Activated naive CD4-positive, alpha-beta T cell treated with anti-CD3 and anti-CD28 coated beads, Interleukin-2, amount 10 ng/mL, durations not matched to agents 7 days and 5 days (primary cell): ENCODE measurements at regions not wholly inside any gene's neighbourhood (a gene's known extent, or its start where the extent isn't known, plus 50 kb on each side); places are given as distances from the start of the nearest gene placed in this dataset.
"Not testable (repeated sequence)": the region's sequence is repeated elsewhere in the genome, so short reads cannot be mapped to it uniquely, and the experiment has no call there.

ENCODE experiments used
- CTCF ChIA-PET: fragments of 350-600 bp; sonication (Branson Sonifier 250); formaldehyde crosslinking; loops from one replicate; lab custom pipeline; 2021; ENCODE audit warnings: antibody characterized with exemption; lab: Charles Lee
- DNase-seq: peaks from one replicate; pipeline ENCODE4 v3.0.0-alpha.2; 2020
- H3K27ac Mint-ChIP-seq: one replicate; pipeline ENCODE4 v1.8.0; 2021; ENCODE audit warnings: mild to moderate bottlenecking, moderate library complexity, mixed read lengths
- H3K27me3 Mint-ChIP-seq: one replicate; pipeline ENCODE4 v1.8.0; 2021; ENCODE audit warnings: mild to moderate bottlenecking, mixed read lengths
- H3K36me3 Mint-ChIP-seq: one replicate; pipeline ENCODE4 v1.8.0; 2021; ENCODE audit warnings: mixed read lengths
- H3K4me1 Mint-ChIP-seq: one replicate; pipeline ENCODE4 v1.8.0; 2021; ENCODE audit warnings: mixed read lengths
- H3K4me3 Mint-ChIP-seq: one replicate; pipeline ENCODE4 v1.8.0; 2021; ENCODE audit warnings: mild to moderate bottlenecking, moderate library complexity, mixed read lengths
- H3K9me3 Mint-ChIP-seq: one replicate; pipeline ENCODE4 v1.8.0; 2021; ENCODE audit warnings: mixed read lengths

DNA sequence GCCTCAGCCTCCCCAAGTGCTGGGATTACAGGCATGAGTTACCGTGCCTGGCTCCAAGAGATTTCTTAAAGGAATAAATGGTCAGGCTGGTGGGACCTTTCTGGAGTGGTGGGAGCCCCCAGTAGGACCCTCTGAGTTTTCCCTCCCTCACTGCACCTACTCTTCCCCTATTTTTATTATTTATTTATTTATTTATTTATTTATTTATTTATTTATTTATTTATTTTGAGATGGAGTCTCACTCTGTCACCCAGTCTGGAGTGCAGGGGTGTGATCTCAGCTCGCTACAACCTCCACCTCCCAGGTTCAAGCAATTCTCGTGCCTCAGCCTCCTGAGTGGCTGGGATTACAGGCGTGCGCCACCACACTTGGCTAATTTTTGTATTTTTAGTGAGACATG lies 678.2 kb downstream of the TYW1 start:
- not testable (repeated sequence) for H3K4me3 Mint-ChIP-seq
- H3K9me3 Mint-ChIP-seq, result peaks cover 42% of the 10 kb centered on the region

GRCh38 chr7:67675971-67676370 lies 679.3 kb downstream of the TYW1 start:
- Mint-ChIP-seq H3K27me3 (no peaks in the 10 kb centered on the region), H3K27ac (no peak overlapping the region), H3K36me3 (no peaks in the 10 kb centered on the region), H3K4me3 (no peak overlapping the region), H3K4me1 (no peaks in the 10 kb centered on the region), H3K9me3 (peaks cover 49% of the 10 kb centered on the region)
- CTCF ChIA-PET, result no interaction called here
- no peak for DNase-seq

More for the DNA sequence above, 678.2 kb downstream of the TYW1 start:
- CTCF ChIA-PET, H3K36me3 Mint-ChIP-seq, H3K4me1 Mint-ChIP-seq, H3K27ac Mint-ChIP-seq, H3K27me3 Mint-ChIP-seq, DNase-seq: not testable (repeated sequence)

DNA sequence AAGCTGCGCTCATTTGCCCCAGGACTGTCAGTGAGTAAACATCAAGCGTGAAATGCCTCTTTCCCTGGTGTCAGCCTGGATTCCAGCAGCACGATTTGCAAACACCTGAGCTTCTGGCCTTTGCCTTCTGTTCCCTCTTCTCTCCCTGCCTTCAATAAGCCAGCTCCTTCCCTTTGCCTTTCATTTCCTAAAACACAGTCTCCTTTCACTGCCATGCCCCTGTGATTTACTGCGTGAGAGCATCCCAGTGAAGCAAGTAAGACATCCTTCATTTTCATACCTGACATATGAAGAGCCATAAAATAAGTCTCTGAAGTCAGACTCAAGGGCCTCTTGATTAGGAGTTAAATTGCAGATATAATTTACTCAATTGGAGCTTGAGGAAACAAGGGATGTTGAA lies 681.8 kb downstream of the TYW1 start:
- no peak for DNase-seq
- CTCF ChIA-PET, result no interaction called here

GRCh38 chr7:67683628-67684027 lies 687.0 kb downstream of the TYW1 start:
- Mint-ChIP-seq H3K4me1 (no peaks in the 10 kb centered on the region), H3K4me3 (no peak overlapping the region), H3K9me3 (peaks cover 23% of the 10 kb centered on the region), H3K36me3 (no peaks in the 10 kb centered on the region), H3K27me3 (no peaks in the 10 kb centered on the region), H3K27ac (no peak overlapping the region)
- CTCF ChIA-PET, result no interaction called here
- DNase-seq, result no peak

More for the DNA sequence above, 681.8 kb downstream of the TYW1 start:
- H3K9me3 Mint-ChIP-seq, result peaks cover 39% of the 10 kb centered on the region
- no peaks in the 10 kb centered on the region for H3K4me1 Mint-ChIP-seq
- no peaks in the 10 kb centered on the region for H3K27me3 Mint-ChIP-seq
- H3K27ac Mint-ChIP-seq, result no peak overlapping the region
- no peaks in the 10 kb centered on the region for H3K36me3 Mint-ChIP-seq
- no peak overlapping the region for H3K4me3 Mint-ChIP-seq

- no peak for DNase-seq
- H3K36me3 Mint-ChIP-seq, result no peaks in the 10 kb centered on the region
- CTCF ChIA-PET, result no interaction called here
- no peak overlapping the region for H3K4me3 Mint-ChIP-seq
- no peak overlapping the region for H3K27ac Mint-ChIP-seq
- peaks cover 21% of the 10 kb centered on the region for H3K9me3 Mint-ChIP-seq
- no peaks in the 10 kb centered on the region for H3K4me1 Mint-ChIP-seq
- H3K27me3 Mint-ChIP-seq, result no peaks in the 10 kb centered on the region
Observed at GRCh38 chr7:67690700-67691099, 694.1 kb downstream of the TYW1 start.

- peaks cover 28% of the 10 kb centered on the region for H3K9me3 Mint-ChIP-seq
- no peaks in the 10 kb centered on the region for H3K36me3 Mint-ChIP-seq
- H3K4me1 Mint-ChIP-seq, result no peaks in the 10 kb centered on the region
- no peak for DNase-seq
- H3K27me3 Mint-ChIP-seq, result no peaks in the 10 kb centered on the region
- H3K27ac Mint-ChIP-seq, result no peak overlapping the region
- CTCF ChIA-PET, result no interaction called here
- H3K4me3 Mint-ChIP-seq, result no peak overlapping the region
Observed at GRCh38 chr7:67692425-67692824, 695.8 kb downstream of the TYW1 start.

- H3K4me1 Mint-ChIP-seq, result no peaks in the 10 kb centered on the region
Observed at GRCh38 chr7:67696124-67696523, 699.5 kb downstream of the TYW1 start.

DNA sequence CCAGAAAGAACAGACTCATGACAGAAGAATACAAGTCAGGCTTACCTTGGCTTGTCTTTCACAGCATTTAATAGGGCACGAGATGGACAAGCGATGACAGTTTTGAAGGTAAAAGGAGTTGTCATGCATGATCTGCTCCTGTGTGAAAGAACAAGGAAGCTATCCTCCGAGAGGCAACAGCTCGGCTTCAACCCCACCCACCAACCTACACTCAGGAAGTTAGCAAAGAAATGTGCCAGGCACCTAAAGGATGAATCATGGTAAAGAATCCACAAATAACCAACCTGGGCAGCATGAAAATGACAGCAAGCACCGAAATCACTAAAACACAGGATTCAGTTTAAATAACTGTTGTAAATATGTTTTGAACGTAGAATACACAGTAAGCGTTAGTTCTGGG lies 700.2 kb downstream of the TYW1 start:
- H3K4me1 Mint-ChIP-seq, result no peaks in the 10 kb centered on the region
- no peak overlapping the region for H3K27ac Mint-ChIP-seq
- no peaks in the 10 kb centered on the region for H3K36me3 Mint-ChIP-seq
- no peak overlapping the region for H3K4me3 Mint-ChIP-seq
- CTCF ChIA-PET, result interaction anchor here (1.6 kb wide), 1 partner anchor 72 kb away, joined by 3 read pairs; no protein-coding TSS in a partner anchor
- H3K27me3 Mint-ChIP-seq, result no peaks in the 10 kb centered on the region
- DNase-seq, result no peak
- peaks cover 38% of the 10 kb centered on the region for H3K9me3 Mint-ChIP-seq

More at GRCh38 chr7:67696124-67696523, 699.5 kb downstream of the TYW1 start:
- CTCF ChIA-PET, result no interaction called here
- Mint-ChIP-seq H3K4me3 (no peak overlapping the region), H3K36me3 (no peaks in the 10 kb centered on the region), H3K9me3 (peaks cover 40% of the 10 kb centered on the region), H3K27me3 (no peaks in the 10 kb centered on the region), H3K27ac (no peak overlapping the region)
- no peak for DNase-seq

DNA sequence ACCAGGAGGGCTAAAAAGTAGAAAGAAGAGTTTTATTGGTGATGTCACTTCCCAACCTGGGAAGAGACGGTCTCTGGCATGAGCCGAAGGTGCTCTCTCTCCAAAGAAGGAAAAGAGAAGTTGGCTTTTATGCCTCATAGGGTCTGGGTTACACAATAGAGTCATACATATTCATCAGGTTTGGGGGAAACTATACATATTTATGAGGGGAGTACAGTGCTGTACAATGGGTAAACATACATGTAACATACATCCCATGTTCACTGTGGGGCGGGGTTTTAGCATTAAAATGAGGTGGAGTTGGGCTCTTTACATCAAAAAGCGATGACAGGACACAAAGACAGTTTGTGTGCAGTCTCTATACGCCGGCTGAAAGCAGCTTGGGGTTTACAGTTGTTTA lies 701.7 kb downstream of the TYW1 start:
- Mint-ChIP-seq H3K27ac (no peak overlapping the region), H3K4me3 (no peak overlapping the region), H3K4me1 (no peaks in the 10 kb centered on the region), H3K27me3 (no peaks in the 10 kb centered on the region), H3K9me3 (peaks cover 42% of the 10 kb centered on the region), H3K36me3 (no peaks in the 10 kb centered on the region)
- DNase-seq, result no peak
- CTCF ChIA-PET, result no interaction called here

DNA sequence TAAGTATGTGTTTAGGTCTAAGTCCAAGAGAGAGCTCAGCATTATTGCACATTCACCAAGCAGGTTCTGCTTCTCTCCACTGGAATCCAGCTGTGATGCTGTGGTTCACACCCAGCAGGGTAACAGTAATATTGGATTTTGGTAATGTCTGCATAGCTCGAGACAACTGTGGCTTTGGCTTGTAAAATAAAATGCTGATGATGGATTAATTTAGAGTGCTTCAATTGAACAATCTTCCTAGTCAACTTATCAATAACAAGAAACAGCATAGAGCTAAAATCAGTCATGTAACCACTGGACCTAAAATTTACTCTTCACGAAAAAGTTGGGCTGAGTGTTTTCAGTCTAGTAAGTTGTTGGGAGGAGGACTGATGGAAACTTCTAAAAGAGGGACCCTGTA lies 709.2 kb downstream of the TYW1 start:
- CTCF ChIA-PET, result no interaction called here
- Mint-ChIP-seq H3K4me1 (no peaks in the 10 kb centered on the region), H3K9me3 (peaks cover 25% of the 10 kb centered on the region), H3K4me3 (no peak overlapping the region), H3K36me3 (no peaks in the 10 kb centered on the region), H3K27me3 (no peaks in the 10 kb centered on the region), H3K27ac (no peak overlapping the region)
- DNase-seq, result no peak

GRCh38 chr7:67711706-67712105 lies 715.1 kb downstream of the TYW1 start:
- no peak for DNase-seq
- Mint-ChIP-seq H3K27me3 (no peaks in the 10 kb centered on the region), H3K36me3 (no peaks in the 10 kb centered on the region), H3K4me3 (no peak overlapping the region), H3K9me3 (peaks cover 29% of the 10 kb centered on the region), H3K4me1 (no peaks in the 10 kb centered on the region), H3K27ac (no peak overlapping the region)
- CTCF ChIA-PET, result no interaction called here

GRCh38 chr7:67713451-67714056 lies 716.9 kb downstream of the TYW1 start:
- Mint-ChIP-seq H3K4me3 (no peak overlapping the region), H3K36me3 (no peaks in the 10 kb centered on the region), H3K9me3 (peaks cover 29% of the 10 kb centered on the region), H3K27ac (no peak overlapping the region), H3K4me1 (no peaks in the 10 kb centered on the region), H3K27me3 (no peaks in the 10 kb centered on the region)
- no peak for DNase-seq
- CTCF ChIA-PET, result no interaction called here

- H3K36me3 Mint-ChIP-seq, result no peaks in the 10 kb centered on the region
- no peaks in the 10 kb centered on the region for H3K4me1 Mint-ChIP-seq
- H3K27me3 Mint-ChIP-seq, result no peaks in the 10 kb centered on the region
- H3K4me3 Mint-ChIP-seq, result no peak overlapping the region
- CTCF ChIA-PET, result no interaction called here
- H3K9me3 Mint-ChIP-seq, result peaks cover 20% of the 10 kb centered on the region
- no peak for DNase-seq
- H3K27ac Mint-ChIP-seq, result no peak overlapping the region
Observed at GRCh38 chr7:67716729-67717128, 720.1 kb downstream of the TYW1 start.

DNA sequence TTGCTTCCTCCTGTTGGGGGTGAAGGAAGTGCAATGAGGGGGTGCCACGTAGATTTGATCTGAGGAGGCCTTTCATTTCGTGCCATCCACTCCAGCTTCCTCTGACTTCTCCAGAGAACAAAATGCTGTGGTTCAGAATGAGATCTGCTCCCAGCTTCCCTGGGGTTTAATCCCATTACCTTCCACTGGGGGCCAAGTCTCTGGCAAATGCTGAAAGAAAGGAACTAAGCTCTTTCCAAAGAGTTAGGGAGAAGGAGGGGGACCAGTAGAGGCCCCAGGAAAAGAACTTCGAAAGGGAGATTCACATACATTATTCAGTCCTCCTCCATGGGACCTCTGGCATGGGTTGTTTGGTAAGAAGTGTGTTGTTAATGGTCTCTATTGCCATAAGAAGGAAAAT lies 727.0 kb downstream of the TYW1 start:
- no peak overlapping the region for H3K4me3 Mint-ChIP-seq
- H3K9me3 Mint-ChIP-seq, result peaks cover 18% of the 10 kb centered on the region
- H3K4me1 Mint-ChIP-seq, result no peaks in the 10 kb centered on the region
- no peaks in the 10 kb centered on the region for H3K27me3 Mint-ChIP-seq
- no peak for DNase-seq
- CTCF ChIA-PET, result no interaction called here
- H3K36me3 Mint-ChIP-seq, result no peaks in the 10 kb centered on the region
- H3K27ac Mint-ChIP-seq, result no peak overlapping the region

- H3K27ac Mint-ChIP-seq, result no peak overlapping the region
- peaks cover 19% of the 10 kb centered on the region for H3K9me3 Mint-ChIP-seq
- H3K4me3 Mint-ChIP-seq, result no peak overlapping the region
- CTCF ChIA-PET, result no interaction called here
- no peak for DNase-seq
- H3K36me3 Mint-ChIP-seq, result no peaks in the 10 kb centered on the region
- H3K4me1 Mint-ChIP-seq, result no peaks in the 10 kb centered on the region
- H3K27me3 Mint-ChIP-seq, result no peaks in the 10 kb centered on the region
Observed at GRCh38 chr7:67724435-67724834, 727.8 kb downstream of the TYW1 start.

GRCh38 chr7:67724955-67725354 lies 728.3 kb downstream of the TYW1 start:
- Mint-ChIP-seq H3K27me3 (no peaks in the 10 kb centered on the region), H3K4me1 (no peaks in the 10 kb centered on the region), H3K27ac (no peak overlapping the region), H3K4me3 (no peak overlapping the region), H3K9me3 (peaks cover 22% of the 10 kb centered on the region), H3K36me3 (no peaks in the 10 kb centered on the region)
- no peak for DNase-seq
- CTCF ChIA-PET, result no interaction called here
